ENCODE measurements at regions not wholly inside any gene's neighbourhood (a gene's known extent, or its start where the extent isn't known, plus 50 kb on each side); places are given as distances from the start of the nearest gene placed in this dataset.

- 43% methylated on average over 3 of the region's 3 CpGs for WGBS (ENCODE audit: missing lambda C conversion rate)
- Histone ChIP-seq H3K4me2 (no peak overlapping the region), H3K27ac (no peak overlapping the region), H3K9me3 (no peaks in the 10 kb centered on the region), H3K4me1 (no peaks in the 10 kb centered on the region), H3K4me3 (no peak overlapping the region)
- ATAC-seq (no peak), FAIRE-seq (no peak), DNase-seq (ENCODE audit: low read depth in 1 of 2, low spot score in 1 of 2) (no peak)
- ChIA-PET CTCF (no interaction called here), POLR2A (no interaction called here)
- TF ChIP-seq RAD21 (conservative IDR thresholded peaks at IDR 0.05 in 1 of 2, IDR thresholded peaks at IDR 0.05 in 1 of 2) (no peak), KDM5A (IDR thresholded peaks at IDR 0.05) (no peak), CEBPB (IDR thresholded peaks at IDR 0.05) (no peak), SREBF2 (IDR thresholded peaks at IDR 0.05) (no peak), ESRRA (IDR thresholded peaks at IDR 0.05; ENCODE audit: borderline replicate concordance, low read length) (no peak), ZFP36 (IDR thresholded peaks at IDR 0.05; ENCODE audit: borderline replicate concordance, partially characterized antibody) (no peak), JUNB (IDR thresholded peaks at IDR 0.05) (no peak), BHLHE40 (IDR thresholded peaks at IDR 0.05; ENCODE audit: low read depth, low read length) (no peak), MAZ (IDR thresholded peaks at IDR 0.05; ENCODE audit: borderline replicate concordance, low read depth, low read length) (no peak), USF2 (IDR thresholded peaks at IDR 0.05) (no peak), TP53 (CRISPR knock-in tag; IDR thresholded peaks at IDR 0.05) (no peak), POLR2AphosphoS2 (conservative IDR thresholded peaks at IDR 0.05; ENCODE audit: low read length) (no peak), FOSB (CRISPR knock-in tag; IDR thresholded peaks at IDR 0.05) (no peak), RFX5 (IDR thresholded peaks at IDR 0.05) (no peak), EHF (CRISPR knock-in tag; IDR thresholded peaks at IDR 0.05) (no peak), TFCP2L1 (CRISPR knock-in tag; IDR thresholded peaks at IDR 0.05) (no peak)
Observed at GRCh38 chr4:11514003-11514402, 85.3 kb upstream of the HS3ST1 start.

- CTCF ChIA-PET = no interaction called here
- Histone ChIP-seq H3K9me3 (no peaks in the 10 kb centered on the region), H3K4me1 (no peaks in the 10 kb centered on the region), H3K4me3 (no peak overlapping the region), H3K27ac (no peak overlapping the region), H3K4me2 (no peak overlapping the region)
- DNase-seq (ENCODE audit: low read depth in 1 of 2, low spot score in 1 of 2) (no peak), ATAC-seq (no peak), FAIRE-seq (no peak)
- 6% methylated on average over 1 of the region's 1 CpG for WGBS (ENCODE audit: missing lambda C conversion rate)
- TF ChIP-seq SMC3 (IDR thresholded peaks at IDR 0.05) (no peak), NPAS2 (CRISPR knock-in tag; IDR thresholded peaks at IDR 0.05; ENCODE audit: borderline replicate concordance) (no peak), E2F6 (IDR thresholded peaks at IDR 0.05; ENCODE audit: borderline replicate concordance, low read depth) (no peak), MAFK (IDR thresholded peaks at IDR 0.05; ENCODE audit: partially characterized antibody) (no peak), BCL3 (IDR thresholded peaks at IDR 0.05) (no peak), NFE2L2 (conservative IDR thresholded peaks at IDR 0.05; ENCODE audit: low read length) (no peak), ZSCAN20 (CRISPR knock-in tag; IDR thresholded peaks at IDR 0.05) (no peak), EP300 (IDR thresholded peaks at IDR 0.05) (no peak), CBX8 (IDR thresholded peaks at IDR 0.05) (no peak), USF2 (IDR thresholded peaks at IDR 0.05) (no peak)
- POLR2A ChIA-PET = no interaction called here
Observed at GRCh38 chr4:11512871-11513270, 84.2 kb upstream of the HS3ST1 start.
